Anterior cingulate cortex (tissue), 58 donors: ENCODE measurements at regions not wholly inside any gene's neighbourhood (a gene's known extent, or its start where the extent isn't known, plus 50 kb on each side); places are given as distances from the start of the nearest gene placed in this dataset.

Experiments
- DNase-seq, 58 donors: peaks; one replicate each; lab custom pipeline; 2025; lab: John Stamatoyannopoulos, UW

- DNase-seq, result no peak
Measured at GRCh38 chr5:23257656-23258055, 249.8 kb upstream of the PRDM9 start.

DNA sequence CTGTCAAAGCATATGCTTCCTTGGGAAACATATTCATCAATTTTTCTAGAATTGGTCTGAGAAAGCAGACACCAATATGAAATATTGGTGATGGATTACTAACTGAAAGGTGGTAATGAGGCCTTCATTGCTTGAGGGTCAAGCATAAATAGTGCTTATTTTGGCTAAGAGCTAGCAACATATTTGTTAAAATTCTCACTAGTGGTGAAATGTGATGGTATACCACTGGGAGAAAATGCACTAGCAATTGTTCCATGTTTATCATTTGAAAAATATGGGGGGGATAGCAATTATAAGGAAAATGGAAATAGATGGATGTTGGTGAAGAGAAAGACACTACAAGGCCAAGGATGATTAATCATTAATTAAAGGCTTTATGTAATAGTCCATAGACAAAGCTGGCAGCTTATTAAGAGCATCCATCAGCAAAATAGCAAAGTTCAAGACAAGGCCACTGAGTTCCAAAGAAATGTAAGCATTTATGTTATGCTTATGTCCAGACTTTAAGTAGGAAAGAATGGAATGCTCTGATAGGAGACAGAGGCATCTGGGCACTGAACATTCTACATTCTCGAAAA, 253.7 kb upstream of the PRDM9 start:
- no peak for DNase-seq

DNA sequence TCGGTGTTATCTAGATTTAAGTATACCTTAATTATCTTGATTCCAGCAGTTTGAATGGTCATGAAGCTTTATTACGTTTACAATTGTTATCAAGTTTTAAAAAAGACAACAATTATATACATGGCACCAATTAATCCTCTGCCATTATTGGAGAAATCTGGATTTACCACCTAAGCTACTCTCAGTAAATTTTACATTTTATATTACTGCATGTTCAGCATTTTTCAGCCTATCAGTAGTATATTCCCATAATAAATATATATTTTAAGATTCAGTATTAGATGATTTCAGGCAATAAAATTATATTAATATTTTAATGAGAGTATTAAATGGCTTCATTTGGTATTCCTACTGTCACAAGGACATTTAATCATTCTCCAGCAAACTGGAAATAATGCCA, 264.5 kb upstream of the PRDM9 start:
- DNase-seq, result no peak

DNA sequence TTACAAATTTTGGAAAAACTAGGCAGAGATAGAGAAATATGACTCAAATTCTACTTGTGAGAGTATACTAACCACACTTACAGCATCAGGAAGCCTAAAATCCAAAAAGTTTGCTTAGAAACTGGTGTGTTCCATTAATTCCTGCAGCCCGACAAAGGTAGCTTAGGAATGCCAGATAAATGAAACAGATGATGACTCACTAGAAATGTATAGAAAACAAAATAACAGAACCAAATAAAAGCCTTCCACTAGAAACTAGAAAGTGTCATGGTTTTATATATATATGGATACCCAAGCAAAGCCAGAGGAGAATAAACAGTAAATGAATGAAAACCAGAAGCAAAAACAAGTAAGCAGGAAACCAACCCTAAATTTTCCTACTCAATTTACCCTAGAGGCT, 272.2 kb upstream of the PRDM9 start:
- DNase-seq, result no peak

DNA sequence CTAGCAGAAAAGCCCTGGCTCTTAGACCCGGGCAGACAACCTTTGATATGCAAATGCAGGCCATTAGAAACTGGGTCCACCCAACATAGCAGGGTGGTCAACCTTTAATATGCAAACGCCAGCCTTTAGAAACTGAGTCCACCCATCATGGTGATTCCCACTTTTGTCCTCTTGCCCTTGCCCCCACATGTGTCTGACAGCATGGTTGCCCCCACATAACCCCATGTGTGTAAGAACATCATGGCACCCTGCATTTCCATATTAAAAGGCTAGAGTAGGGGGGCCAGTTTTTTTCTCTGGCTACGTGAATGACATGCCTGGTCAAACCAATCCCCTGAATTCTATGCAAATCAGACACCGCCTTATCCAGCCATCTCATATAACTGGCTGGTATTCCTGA, 273.2 kb upstream of the PRDM9 start:
- no peak for DNase-seq

DNA sequence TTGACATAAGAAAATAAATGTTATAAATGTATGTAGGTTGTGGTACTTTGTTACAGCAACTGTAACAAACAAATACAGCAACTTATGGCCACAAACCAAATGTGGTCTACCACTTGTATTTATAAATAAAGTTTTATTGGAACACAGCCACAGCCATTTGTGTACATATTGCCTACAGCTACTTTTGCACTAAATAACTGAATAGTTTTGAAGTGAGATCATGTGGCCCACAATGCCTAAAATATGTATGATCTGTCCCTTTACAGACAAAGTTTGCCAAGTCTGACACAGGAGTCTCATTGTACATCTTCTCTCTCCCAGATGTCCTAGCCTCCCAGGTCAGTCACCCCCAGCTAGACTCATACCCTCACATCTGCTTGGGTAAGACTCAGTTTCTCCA, 283.6 kb upstream of the PRDM9 start:
- DNase-seq, result no peak

DNA sequence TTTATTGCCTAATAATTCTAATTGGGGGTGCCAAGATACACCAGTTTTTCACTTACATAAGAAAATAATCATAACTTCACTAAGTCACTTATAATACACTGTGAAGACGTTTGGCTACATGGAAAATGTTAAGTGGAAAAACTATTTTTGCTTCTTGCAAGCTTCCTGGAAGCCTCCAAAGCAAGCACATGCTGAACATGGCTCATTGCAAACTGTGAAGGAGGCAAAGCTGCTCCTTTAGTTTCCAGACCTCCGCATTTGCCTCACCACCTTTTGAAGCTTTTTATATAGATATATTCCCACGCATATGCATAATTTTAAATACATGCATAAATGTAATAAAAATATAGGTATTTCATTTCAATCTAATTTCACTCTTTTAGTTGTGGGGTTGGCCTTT, 285.6 kb upstream of the PRDM9 start:
- DNase-seq, result peak in 6 of 58 donors; percentile 3 to 23 (median 6)

GRCh38 chr5:23217159-23217558, 290.2 kb upstream of the PRDM9 start:
- DNase-seq, result no peak

DNA sequence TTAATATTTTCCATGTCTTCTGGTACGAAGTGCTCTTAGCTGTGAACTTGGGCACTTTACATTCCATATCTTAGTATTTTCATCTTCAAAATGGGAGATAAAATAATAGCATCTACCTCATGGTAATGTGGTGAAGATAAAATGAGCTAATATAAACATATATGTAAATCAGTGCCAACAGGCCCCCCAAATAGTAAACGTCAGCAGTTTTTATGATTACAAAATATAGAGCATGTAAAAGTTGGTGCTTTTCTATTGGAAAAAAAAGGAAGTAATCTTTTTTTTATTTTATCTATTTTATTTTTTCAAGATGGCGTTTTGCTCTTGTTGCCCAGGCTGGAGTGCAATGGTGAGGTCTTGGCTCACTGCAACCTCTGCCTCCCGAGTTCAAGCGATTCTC, 291.1 kb upstream of the PRDM9 start:
- no peak for DNase-seq

DNA sequence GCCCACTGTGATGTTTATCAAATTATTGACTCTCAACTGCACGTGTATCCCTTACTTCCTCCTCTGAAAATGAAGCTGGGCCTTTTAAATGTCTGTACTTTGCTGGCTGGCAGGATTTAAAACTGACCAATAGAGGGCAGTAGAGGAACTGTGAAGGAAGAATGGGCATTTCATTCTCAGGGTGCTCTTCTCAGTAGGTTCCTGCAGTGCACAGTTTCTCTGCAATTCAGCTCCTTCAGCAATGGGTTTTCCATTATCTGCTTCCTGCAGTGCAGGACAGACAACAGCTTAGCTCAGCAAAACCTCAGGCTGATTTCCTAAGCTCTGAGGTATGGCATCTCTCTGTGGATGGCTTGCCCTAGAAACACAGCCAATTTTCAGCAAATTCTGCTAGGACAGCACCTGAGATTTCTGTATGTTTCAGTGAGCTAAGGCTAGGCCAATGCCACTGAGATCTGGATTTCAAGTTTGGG, 298.4 kb upstream of the PRDM9 start:
- DNase-seq, result peak in 2 of 58 donors; percentile 3 to 6

GRCh38 chr5:23204111-23204510, 303.3 kb upstream of the PRDM9 start:
- no peak for DNase-seq

DNA sequence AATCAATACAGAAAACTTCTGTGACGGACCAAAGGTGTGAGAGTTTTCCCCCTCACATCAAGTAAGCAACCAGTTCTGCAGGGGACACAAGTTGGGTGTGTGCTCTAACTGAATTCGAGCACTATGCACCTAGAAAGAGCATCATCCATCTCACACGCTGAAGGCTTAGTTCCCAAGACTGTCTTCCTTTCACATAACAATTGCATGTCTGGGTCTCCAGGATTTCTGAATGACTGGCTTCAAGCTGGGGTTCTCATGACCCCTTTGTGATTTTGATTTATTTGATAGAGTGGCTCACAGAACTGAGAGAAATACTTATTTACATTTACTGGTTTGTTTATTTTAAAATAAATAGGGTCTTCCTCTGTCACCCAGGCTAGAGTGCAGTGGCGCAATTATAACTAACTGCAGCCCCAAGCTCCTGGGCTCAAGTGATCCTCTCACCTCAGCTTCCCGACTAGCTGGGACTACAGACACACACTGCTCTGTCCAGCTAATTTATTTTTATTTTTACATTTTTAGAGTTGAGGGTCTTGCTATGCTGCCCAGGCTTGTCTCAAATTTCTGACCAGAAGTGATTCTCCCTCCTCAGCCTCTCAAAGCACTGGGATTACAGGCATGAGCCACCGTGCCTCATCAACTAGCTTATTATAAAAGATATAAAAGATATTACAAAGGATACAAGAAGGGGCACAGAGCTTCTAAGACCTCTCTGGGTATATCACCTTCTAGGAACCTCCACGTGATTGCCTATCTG, 316.7 kb upstream of the CDH12 start:
- no peak for DNase-seq

GRCh38 chr5:23164971-23165370, 311.8 kb upstream of the CDH12 start:
- no peak for DNase-seq

GRCh38 chr5:23158179-23158578, 305.0 kb upstream of the CDH12 start:
- DNase-seq, result no peak

GRCh38 chr5:23157716-23158115, 304.6 kb upstream of the CDH12 start:
- DNase-seq, result no peak

DNA sequence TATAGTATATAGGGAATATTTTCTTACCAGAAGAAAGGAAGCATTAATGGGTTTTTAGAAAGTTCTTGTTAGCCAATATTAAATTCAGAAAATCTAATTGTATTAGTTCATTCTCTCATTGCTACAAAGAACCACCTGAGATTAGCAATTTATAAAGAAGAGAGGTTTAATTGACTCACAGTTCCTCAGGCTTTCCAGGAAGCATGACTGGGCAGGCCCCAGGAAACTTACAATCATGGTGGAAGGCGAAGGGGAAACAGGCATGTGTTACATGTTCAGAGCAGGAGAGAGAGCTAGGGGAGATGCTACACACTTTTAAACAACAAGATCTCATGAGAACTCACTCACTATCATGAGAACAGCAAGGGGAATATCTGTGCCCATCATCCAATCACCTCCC, 304.0 kb upstream of the CDH12 start:
- DNase-seq, result no peak

- DNase-seq, result no peak
Measured at GRCh38 chr5:23147625-23148024, 294.5 kb upstream of the CDH12 start.

GRCh38 chr5:23146183-23146582, 293.0 kb upstream of the CDH12 start:
- DNase-seq, result no peak

GRCh38 chr5:23139338-23140171, 286.4 kb upstream of the CDH12 start:
- no peak for DNase-seq

GRCh38 chr5:23136958-23137357, 283.8 kb upstream of the CDH12 start:
- no peak for DNase-seq

DNA sequence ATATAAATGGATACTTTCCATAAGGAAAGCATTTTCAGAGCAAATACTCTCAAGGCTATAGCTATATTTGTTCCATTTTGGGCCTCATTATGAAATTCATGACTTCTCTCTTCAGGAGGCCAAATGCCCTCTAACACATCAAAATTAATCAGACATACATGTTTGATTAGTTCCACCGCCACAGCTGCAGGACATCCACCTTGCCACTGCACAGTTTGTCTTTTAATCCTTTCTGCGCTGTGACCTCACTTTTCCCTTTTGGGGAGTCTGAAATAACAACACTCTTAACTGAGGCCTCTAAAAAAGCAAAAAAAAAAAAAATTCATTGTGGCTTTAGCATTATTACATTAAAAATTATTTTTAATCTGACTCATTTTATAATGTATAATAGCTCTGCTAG, 279.1 kb upstream of the CDH12 start:
- DNase-seq, result no peak

- DNase-seq, result no peak
Measured at GRCh38 chr5:23112237-23112636, 259.1 kb upstream of the CDH12 start.
